H1 (cell line): ENCODE measurements at regions not wholly inside any gene's neighbourhood (a gene's known extent, or its start where the extent isn't known, plus 50 kb on each side); places are given as distances from the start of the nearest gene placed in this dataset.

ENCODE experiments used
- CBX5 ChIP-seq: fragments of 300-800, 300-1000 bp; sonication (generic); IDR thresholded peaks from 2 replicates; pipeline ENCODE4 v1.7.1; 2016; ENCODE audit warnings: antibody characterized with exemption, low read length, low read depth
- CHD1 ChIP-seq: IDR thresholded peaks from 2 replicates; pipeline ENCODE4 v1.6.1; 2012; ENCODE audit warnings: low read depth, low read length, improper control_type of control experiment
- EZH2 ChIP-seq: fragments of 200-600 bp; sonication (generic); IDR thresholded peaks from 2 replicates; pipeline ENCODE4 v1.7.1; 2012; ENCODE audit warnings: low read depth, mild to moderate bottlenecking, moderate library complexity, low read length, inconsistent platforms; ENCODE audit not compliant: severe bottlenecking
- GABPA ChIP-seq: IDR thresholded peaks from 2 replicates; pipeline ENCODE4 v1.6.1; 2011; ENCODE audit warnings: mild to moderate bottlenecking, low read length, moderate library complexity, borderline replicate concordance; ENCODE audit not compliant: insufficient read depth
- HDAC6 ChIP-seq: IDR thresholded peaks from one replicate; pipeline ENCODE4 v1.7.1; 2012; ENCODE audit warnings: low read depth, mild to moderate bottlenecking, inconsistent platforms, low read length, moderate library complexity
- KDM1A ChIP-seq: fragments of 200-600, 300-600 bp; sonication (generic); IDR thresholded peaks from 2 replicates; pipeline ENCODE4 v1.7.1; 2016; ENCODE audit warnings: mild to moderate bottlenecking, low read length, borderline replicate concordance
- POLR2A ChIP-seq, 2 experiments: IDR thresholded peaks; 1 replicate in 1 of 2; 2 replicates in 1 of 2; pipeline ENCODE4 v1.6.1; 2011; ENCODE audit warnings: low read depth in 2 of 2, low read length in 2 of 2, mild to moderate bottlenecking in 2 of 2; ENCODE audit errors: control extremely low read depth in 1 of 2
- POLR2AphosphoS5 ChIP-seq: IDR thresholded peaks from 2 replicates; pipeline ENCODE4 v1.6.1; 2011; ENCODE audit warnings: low read depth, low read length
- SIN3A ChIP-seq, 2 experiments: IDR thresholded peaks in 1 of 2; conservative IDR thresholded peaks in 1 of 2; 2 replicates each; pipeline ENCODE4 v1.6.1; 2011 to 2012; ENCODE audit warnings: low read length in 2 of 2, improper control_type of control experiment in 1 of 2, low read depth in 1 of 2, mild to moderate bottlenecking in 1 of 2
- TEAD4 ChIP-seq: IDR thresholded peaks from 2 replicates; pipeline ENCODE4 v1.6.1; 2012; ENCODE audit warnings: low read depth, low read length, inconsistent platforms, mixed read lengths
- YY1 ChIP-seq: IDR thresholded peaks from 2 replicates; pipeline ENCODE4 v1.6.1; 2011; ENCODE audit warnings: low read depth, mild to moderate bottlenecking, low read length
- TF ChIP-seq, protein P1 (sequence below), 3 experiments: IDR thresholded peaks; 1 replicate in 2 of 3; 2 replicates in 1 of 3; pipeline versions ENCODE4 v1.5.1 to v1.6.1; 2011; ENCODE audit warnings: low read length in 3 of 3, mild to moderate bottlenecking in 3 of 3, inconsistent platforms in 2 of 3, low read depth in 1 of 3, moderate library complexity in 1 of 3; ENCODE audit not compliant: insufficient read depth in 1 of 3; ENCODE audit errors: control extremely low read depth in 1 of 3
- TF ChIP-seq, protein P2 (sequence below): IDR thresholded peaks from 2 replicates; pipeline ENCODE4 v1.6.1; 2011; ENCODE audit warnings: low read depth, mild to moderate bottlenecking, low read length; ENCODE audit not compliant: insufficient read depth

DNA sequence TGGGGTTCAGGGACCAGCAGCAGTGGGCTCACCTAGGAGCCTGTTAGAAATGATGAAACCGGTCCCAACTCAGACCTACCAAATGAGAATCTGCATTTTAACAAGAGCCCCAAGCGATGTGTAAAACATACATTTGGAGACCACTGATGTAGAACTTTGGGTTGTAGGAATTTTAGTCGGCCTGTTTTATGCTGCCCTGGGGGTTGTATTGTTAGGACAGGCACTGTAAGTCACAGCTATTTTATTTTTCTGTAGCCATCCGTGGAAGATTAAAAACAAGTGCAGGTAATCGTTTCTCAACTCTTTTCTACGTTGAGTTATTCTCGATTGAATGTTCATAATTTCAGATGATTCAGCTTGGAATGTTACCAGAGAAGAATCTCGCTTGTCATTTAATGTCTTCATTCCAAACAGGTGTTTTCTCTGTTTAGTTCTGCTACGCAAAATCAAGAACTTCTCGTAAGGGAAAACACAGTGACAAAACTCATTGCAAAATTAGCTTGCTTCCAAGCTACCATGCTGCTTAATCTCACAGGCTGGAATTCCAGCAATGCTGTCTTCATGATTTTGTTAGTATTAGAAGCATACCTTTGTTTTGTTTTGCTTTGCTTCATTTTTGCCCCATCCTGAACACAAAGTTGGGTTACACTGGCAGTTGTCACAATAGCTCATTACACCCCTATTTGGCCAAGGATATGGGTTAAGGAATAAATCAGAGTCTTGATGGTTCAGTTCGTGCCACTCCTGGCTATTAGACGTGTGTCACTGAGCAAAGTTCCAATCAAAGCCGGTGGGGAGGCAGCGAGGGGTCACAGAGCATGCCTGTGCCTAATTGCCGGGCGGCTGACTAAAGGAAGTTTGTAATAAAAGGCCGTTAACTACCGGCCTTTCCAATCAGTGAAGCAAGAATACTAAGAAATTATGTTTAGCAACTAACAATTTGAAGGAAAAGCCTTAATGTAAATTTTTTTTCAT is 676.9 kb downstream of the GATA3 start:
- TF ChIP-seq YY1 (no peak), GABPA (no peak), EZH2 (no peak), CHD1 (no peak), SIN3A (conservative IDR thresholded peaks at IDR 0.05 in 1 of 2, IDR thresholded peaks at IDR 0.05 in 1 of 2; ENCODE audit: low read depth in 1 of 2, low read length in 2 of 2) (no peak), KDM1A (no peak), CBX5 (no peak), POLR2A (IDR thresholded peaks at IDR 0.05; ENCODE audit: control extremely low read depth in 1 of 2, low read depth in 2 of 2, low read length in 2 of 2) (no peak), POLR2AphosphoS5 (no peak), HDAC6 (no peak), TEAD4 (peak; percentile 78)
- TF ChIP-seq, protein P1, sequence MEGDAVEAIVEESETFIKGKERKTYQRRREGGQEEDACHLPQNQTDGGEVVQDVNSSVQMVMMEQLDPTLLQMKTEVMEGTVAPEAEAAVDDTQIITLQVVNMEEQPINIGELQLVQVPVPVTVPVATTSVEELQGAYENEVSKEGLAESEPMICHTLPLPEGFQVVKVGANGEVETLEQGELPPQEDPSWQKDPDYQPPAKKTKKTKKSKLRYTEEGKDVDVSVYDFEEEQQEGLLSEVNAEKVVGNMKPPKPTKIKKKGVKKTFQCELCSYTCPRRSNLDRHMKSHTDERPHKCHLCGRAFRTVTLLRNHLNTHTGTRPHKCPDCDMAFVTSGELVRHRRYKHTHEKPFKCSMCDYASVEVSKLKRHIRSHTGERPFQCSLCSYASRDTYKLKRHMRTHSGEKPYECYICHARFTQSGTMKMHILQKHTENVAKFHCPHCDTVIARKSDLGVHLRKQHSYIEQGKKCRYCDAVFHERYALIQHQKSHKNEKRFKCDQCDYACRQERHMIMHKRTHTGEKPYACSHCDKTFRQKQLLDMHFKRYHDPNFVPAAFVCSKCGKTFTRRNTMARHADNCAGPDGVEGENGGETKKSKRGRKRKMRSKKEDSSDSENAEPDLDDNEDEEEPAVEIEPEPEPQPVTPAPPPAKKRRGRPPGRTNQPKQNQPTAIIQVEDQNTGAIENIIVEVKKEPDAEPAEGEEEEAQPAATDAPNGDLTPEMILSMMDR (IDR thresholded peaks at IDR 0.05; ENCODE audit: control extremely low read depth in 1 of 3, insufficient read depth in 1 of 3, low read depth in 1 of 3, low read length in 3 of 3) = no peak
- TF ChIP-seq, protein P2, sequence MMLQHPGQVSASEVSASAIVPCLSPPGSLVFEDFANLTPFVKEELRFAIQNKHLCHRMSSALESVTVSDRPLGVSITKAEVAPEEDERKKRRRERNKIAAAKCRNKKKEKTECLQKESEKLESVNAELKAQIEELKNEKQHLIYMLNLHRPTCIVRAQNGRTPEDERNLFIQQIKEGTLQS = no peak
